Body of pancreas (tissue), 4 donors: ENCODE measurements at regions not wholly inside any gene's neighbourhood (a gene's known extent, or its start where the extent isn't known, plus 50 kb on each side); places are given as distances from the start of the nearest gene placed in this dataset.

Experiments used
- POLR2A ChIP-seq, 3 donors: fragments of 450-650 bp; IDR thresholded peaks; one replicate each; pipeline ENCODE4 v1.6.1; 2016; ENCODE audit warnings: antibody characterized with exemption in 3 of 3, mild to moderate bottlenecking in 2 of 3
- TF ChIP-seq, protein P1 (sequence below), 7 experiments: fragments of 450-650 bp in 4 of 7; fragments of 200-600 bp in 3 of 7; sonication (generic) in 3 of 7; IDR thresholded peaks; one replicate each; pipeline ENCODE4 v1.5.1; 2016 to 2019; ENCODE audit warnings: antibody characterized with exemption in 7 of 7

DNA sequence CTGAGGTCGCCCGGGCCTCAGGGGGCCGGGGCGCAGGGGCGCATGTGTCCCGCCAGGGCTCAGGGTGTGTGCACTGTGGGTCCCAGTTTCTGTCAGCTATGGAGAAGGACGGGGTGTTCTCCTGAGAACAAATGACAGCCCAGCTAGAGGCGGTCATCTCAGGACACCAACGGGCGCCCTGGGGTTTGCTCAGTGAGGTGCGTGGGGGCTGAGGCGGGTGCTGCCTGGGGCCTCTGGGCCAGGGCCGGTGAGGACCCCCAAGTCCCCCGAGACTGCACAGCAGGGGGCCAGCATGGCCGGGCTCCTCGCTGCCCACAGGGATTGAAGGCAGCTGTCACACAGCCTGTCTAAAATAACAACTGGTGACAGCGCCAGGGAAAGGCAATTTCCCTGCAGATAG is 808.8 kb upstream of the SOX11 start:
- TF ChIP-seq, protein P1, sequence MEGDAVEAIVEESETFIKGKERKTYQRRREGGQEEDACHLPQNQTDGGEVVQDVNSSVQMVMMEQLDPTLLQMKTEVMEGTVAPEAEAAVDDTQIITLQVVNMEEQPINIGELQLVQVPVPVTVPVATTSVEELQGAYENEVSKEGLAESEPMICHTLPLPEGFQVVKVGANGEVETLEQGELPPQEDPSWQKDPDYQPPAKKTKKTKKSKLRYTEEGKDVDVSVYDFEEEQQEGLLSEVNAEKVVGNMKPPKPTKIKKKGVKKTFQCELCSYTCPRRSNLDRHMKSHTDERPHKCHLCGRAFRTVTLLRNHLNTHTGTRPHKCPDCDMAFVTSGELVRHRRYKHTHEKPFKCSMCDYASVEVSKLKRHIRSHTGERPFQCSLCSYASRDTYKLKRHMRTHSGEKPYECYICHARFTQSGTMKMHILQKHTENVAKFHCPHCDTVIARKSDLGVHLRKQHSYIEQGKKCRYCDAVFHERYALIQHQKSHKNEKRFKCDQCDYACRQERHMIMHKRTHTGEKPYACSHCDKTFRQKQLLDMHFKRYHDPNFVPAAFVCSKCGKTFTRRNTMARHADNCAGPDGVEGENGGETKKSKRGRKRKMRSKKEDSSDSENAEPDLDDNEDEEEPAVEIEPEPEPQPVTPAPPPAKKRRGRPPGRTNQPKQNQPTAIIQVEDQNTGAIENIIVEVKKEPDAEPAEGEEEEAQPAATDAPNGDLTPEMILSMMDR (IDR thresholded peaks at IDR 0.05): no peak
- TF ChIP-seq POLR2A (IDR thresholded peaks at IDR 0.05): no peak
